ENCODE measurements at regions not wholly inside any gene's neighbourhood (a gene's known extent, or its start where the extent isn't known, plus 50 kb on each side); places are given as distances from the start of the nearest gene placed in this dataset.
"Not testable (repeated sequence)": the region's sequence is repeated elsewhere in the genome, so short reads cannot be mapped to it uniquely, and the experiment has no call there.

GRCh38 chr14:27831978-27832377 is 934.6 kb upstream of the FOXG1 start:
- not testable (repeated sequence) for DNase-seq (ENCODE audit: low read depth); H3K4me3 ChIP-seq (ENCODE audit: low read length)

DNA sequence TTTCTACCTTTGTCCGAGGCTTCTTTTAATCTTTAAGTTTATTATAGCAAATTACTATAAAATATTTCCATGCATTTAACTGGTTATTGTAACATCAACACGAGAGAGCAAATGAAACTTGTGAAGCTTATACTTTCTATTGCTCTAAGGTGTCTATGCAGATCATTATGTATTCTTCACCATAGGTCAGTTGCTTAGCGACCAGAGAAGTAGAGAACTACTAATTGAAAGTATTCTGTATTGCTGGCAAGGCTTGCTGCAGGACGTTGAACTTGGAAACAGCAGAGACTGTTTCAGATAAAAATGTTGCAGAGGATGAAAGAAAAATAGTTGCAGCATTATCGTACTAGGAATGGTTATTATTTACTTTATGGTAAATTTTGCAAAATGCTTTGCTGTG is 933.6 kb upstream of the FOXG1 start:
- DNase-seq (ENCODE audit: low read depth); H3K4me3 ChIP-seq (ENCODE audit: low read length): not testable (repeated sequence)

DNA sequence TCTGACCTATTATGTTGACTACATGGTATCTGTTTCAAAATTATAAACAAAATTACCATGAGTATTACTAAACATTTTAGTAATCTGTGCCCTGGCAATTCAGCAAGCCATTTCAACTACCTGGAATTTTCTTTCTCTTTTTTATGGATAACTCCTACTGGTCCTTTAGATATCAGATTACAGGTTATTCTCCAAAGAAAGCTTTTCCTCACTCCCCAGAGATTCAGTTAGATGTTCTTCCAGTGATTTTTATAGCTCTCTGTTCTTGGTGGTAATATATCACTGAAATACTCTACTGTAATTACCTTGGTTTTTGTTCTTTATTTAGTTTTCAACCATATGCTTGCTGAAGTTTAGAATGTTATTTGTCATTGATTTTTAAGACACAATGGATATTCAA is 930.2 kb upstream of the FOXG1 start:
- no peak for TF ChIP-seq CTCF (IDR thresholded peaks at IDR 0.05; ENCODE audit: insufficient read depth, low read depth, low read length, missing control alignments)
- no peak overlapping the region for H3K4me3 ChIP-seq (ENCODE audit: low read length)

DNA sequence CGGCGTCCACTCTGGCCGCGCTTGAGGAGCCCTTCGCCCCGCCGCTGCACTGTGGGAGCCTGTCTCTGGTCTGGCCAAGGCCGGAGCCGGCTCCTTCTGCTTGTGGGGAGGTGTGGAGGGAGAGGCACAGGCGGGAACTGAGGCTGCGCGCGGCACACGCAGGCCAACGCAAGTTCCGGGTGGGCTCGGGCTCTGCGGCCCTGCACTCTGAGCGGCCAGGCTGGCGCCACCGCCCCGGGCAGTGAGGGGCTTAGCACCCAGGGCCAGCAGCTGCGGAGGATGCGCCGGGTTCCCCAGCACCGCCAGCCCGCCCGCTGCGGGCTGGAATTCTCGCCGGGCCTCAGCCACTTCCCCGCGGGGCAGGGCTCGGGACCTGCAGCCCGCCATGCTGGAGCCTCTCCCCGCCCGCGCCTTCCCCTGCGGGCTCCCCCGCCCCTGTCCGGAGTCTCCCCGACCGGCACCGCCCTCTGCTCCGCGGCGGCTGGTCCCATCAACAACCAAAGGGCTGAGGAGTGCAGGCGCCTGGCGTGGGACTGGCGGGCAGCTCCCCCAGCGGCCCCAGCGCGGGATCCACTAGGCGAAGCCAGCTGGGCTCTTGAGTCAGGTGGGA is 921.2 kb upstream of the FOXG1 start:
- TF ChIP-seq CTCF (IDR thresholded peaks at IDR 0.05; ENCODE audit: insufficient read depth, low read depth, low read length, missing control alignments), result no peak
- DNase-seq (ENCODE audit: low read depth), result no peak
- H3K4me3 ChIP-seq (ENCODE audit: low read length), result no peak overlapping the region

More for the DNA sequence above, 930.2 kb upstream of the FOXG1 start:
- no peak for DNase-seq (ENCODE audit: low read depth)

DNA sequence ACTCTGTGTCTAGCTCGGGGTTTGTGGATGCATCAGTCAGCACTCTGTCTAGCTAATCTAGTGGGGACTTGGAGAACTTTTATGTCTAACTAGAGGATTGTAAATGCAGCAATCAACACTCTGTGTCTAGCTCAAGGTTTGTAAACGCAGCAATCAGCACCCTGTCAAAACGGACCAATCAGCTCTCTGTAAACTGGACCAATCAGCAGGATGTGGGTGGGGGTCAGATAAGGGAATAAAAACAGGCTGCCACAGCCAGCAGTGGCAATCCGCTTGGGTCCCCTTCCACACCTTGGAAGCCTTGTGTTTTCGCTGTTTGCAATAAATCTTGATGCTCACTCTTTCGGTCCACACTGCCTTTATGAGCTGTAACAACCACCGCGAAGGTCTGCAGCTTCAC is 920.7 kb upstream of the FOXG1 start:
- no peak overlapping the region for H3K4me3 ChIP-seq (ENCODE audit: low read length)
- TF ChIP-seq CTCF (IDR thresholded peaks at IDR 0.05; ENCODE audit: insufficient read depth, low read depth, low read length, missing control alignments), result no peak
- no peak for DNase-seq (ENCODE audit: low read depth)

GRCh38 chr14:27847480-27847879 is 919.1 kb upstream of the FOXG1 start:
- not testable (repeated sequence) for H3K4me3 ChIP-seq (ENCODE audit: low read length); DNase-seq (ENCODE audit: low read depth)

GRCh38 chr14:27849193-27849592 is 917.4 kb upstream of the FOXG1 start:
- DNase-seq (ENCODE audit: low read depth); H3K4me3 ChIP-seq (ENCODE audit: low read length): not testable (repeated sequence)

GRCh38 chr14:27862684-27863083 is 903.9 kb upstream of the FOXG1 start:
- no peak for TF ChIP-seq CTCF (IDR thresholded peaks at IDR 0.05; ENCODE audit: insufficient read depth, low read depth, low read length, missing control alignments)
- H3K4me3 ChIP-seq (ENCODE audit: low read length), result no peak overlapping the region
- DNase-seq (ENCODE audit: low read depth), result no peak

GRCh38 chr14:27863166-27863565 is 903.4 kb upstream of the FOXG1 start:
- no peak for DNase-seq (ENCODE audit: low read depth)
- H3K4me3 ChIP-seq (ENCODE audit: low read length), result no peak overlapping the region
- no peak for TF ChIP-seq CTCF (IDR thresholded peaks at IDR 0.05; ENCODE audit: insufficient read depth, low read depth, low read length, missing control alignments)

Data from epithelial cell of esophagus (primary cell).